ENCODE measurements at regions not wholly inside any gene's neighbourhood (a gene's known extent, or its start where the extent isn't known, plus 50 kb on each side); places are given as distances from the start of the nearest gene placed in this dataset.

DNA sequence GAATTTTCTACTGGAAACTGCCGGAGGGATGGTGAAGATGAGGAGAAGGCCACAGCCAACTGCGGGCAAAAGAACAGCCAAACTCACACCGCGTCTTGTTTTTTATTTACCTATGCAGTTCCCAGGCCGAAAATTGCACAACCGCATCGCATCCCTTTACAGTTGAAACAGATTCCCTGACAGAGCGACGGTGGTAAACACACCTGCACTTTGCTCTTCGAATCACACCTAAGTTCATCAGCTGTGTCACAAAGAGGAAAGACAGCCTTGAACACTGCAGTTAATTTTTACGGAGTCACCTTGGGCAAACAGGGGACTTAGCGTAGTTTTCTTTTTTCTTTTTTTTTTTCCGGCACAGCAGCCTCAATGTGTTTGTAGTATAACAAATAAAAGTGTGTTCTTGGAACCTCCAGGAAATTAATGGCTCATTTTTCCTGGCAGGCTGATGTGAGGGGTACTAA lies 272.0 kb upstream of the DIO3 start:
- TF ChIP-seq, protein P1, sequence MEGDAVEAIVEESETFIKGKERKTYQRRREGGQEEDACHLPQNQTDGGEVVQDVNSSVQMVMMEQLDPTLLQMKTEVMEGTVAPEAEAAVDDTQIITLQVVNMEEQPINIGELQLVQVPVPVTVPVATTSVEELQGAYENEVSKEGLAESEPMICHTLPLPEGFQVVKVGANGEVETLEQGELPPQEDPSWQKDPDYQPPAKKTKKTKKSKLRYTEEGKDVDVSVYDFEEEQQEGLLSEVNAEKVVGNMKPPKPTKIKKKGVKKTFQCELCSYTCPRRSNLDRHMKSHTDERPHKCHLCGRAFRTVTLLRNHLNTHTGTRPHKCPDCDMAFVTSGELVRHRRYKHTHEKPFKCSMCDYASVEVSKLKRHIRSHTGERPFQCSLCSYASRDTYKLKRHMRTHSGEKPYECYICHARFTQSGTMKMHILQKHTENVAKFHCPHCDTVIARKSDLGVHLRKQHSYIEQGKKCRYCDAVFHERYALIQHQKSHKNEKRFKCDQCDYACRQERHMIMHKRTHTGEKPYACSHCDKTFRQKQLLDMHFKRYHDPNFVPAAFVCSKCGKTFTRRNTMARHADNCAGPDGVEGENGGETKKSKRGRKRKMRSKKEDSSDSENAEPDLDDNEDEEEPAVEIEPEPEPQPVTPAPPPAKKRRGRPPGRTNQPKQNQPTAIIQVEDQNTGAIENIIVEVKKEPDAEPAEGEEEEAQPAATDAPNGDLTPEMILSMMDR (IDR thresholded peaks at IDR 0.05; ENCODE audit: insufficient read depth, low read depth, low read length) = no peak
- TF ChIP-seq EZH2 (IDR thresholded peaks at IDR 0.05; ENCODE audit: insufficient read depth, low read length) = no peak

Measured in astrocyte (in vitro differentiated cells and primary cell).